Stomach (tissue), 8 donors: ENCODE measurements at regions not wholly inside any gene's neighbourhood (a gene's known extent, or its start where the extent isn't known, plus 50 kb on each side); places are given as distances from the start of the nearest gene placed in this dataset.

Experiments
- DNase-seq, 2 donors: peaks; one replicate each; pipeline versions ENCODE4 v3.0.0 to v3.0.0-alpha.2; 2013 to 2019
- H3K27ac ChIP-seq, 5 donors: fragments of 200-600 bp in 4 of 5; sonication (generic) in 4 of 5; one replicate each; pipeline ENCODE4 v1.5.1; 2013 to 2019; ENCODE audit warnings: mild to moderate bottlenecking in 1 of 5, moderate library complexity in 1 of 5
- H3K27me3 ChIP-seq, 3 donors: fragments of 200-600 bp; sonication (generic); one replicate each; pipeline ENCODE4 v1.5.1; 2017 to 2019; ENCODE audit warnings: mixed run types in 1 of 3
- H3K36me3 ChIP-seq, 4 donors: fragments of 200-600 bp; sonication (generic); 1 replicate in 3 of 4; 2 replicates in 1 of 4; pipeline ENCODE4 v1.5.1; 2016 to 2019
- H3K4me1 ChIP-seq, 4 donors: fragments of 200-600 bp; sonication (generic); one replicate each; pipeline ENCODE4 v1.5.1; 2016 to 2019
- H3K4me3 ChIP-seq, 4 donors: fragments of 200-600 bp; sonication (generic) in 3 of 4; one replicate each; pipeline ENCODE4 v1.5.1; 2016 to 2019; ENCODE audit warnings: mild to moderate bottlenecking in 1 of 4
- H3K9me3 ChIP-seq, 4 donors: fragments of 200-600 bp; sonication (generic); one replicate each; pipeline ENCODE4 v1.5.1; 2016 to 2019
- CTCF ChIP-seq, 7 experiments: fragments of 450-650 bp in 4 of 7; fragments of 200-600 bp in 3 of 7; sonication (generic) in 3 of 7; IDR thresholded peaks; one replicate each; pipeline ENCODE4 v1.5.1; 2016 to 2019; ENCODE audit warnings: antibody characterized with exemption in 7 of 7, control low read depth in 2 of 7, mild to moderate bottlenecking in 1 of 7
- EP300 ChIP-seq: sonication (generic); formaldehyde crosslinking; IDR thresholded peaks from one replicate; pipeline ENCODE4 v1.6.1; 2017; ENCODE audit warnings: antibody characterized with exemption
- POLR2A ChIP-seq, 4 donors: fragments of 450-650 bp; IDR thresholded peaks; one replicate each; pipeline ENCODE4 v1.6.1; 2016; ENCODE audit warnings: antibody characterized with exemption in 4 of 4, control low read depth in 2 of 4, mild to moderate bottlenecking in 1 of 4, moderate library complexity in 1 of 4
- POLR2AphosphoS5 ChIP-seq, 3 donors: sonication (generic); formaldehyde crosslinking; IDR thresholded peaks; one replicate each; pipeline ENCODE4 v1.6.1; 2016; ENCODE audit warnings: antibody characterized with exemption in 3 of 3
- WGBS, 5 donors: extraction: QIAGEN DNeasy Blood & Tissue Kit in 3 of 5; methylation state at CpG; one replicate each; pipeline versions ENCODE4 v1.1.5 to v1.1.7; 2013 to 2018; 5-methylcytosine and 5-hydroxymethylcytosine counted together
- intact Hi-C: fragments of 100-400 bp; cut with DNase I; formaldehyde crosslinking; loops from one replicate; pipeline ENCODE4 v1.15.1; 2023; ENCODE audit warnings: low total_unique reads
- donor health status: healthy with polysubstance abuse.
- donor health status: Bipolar disorder and iron deficiency.
- donor health status: healthy.

- TF ChIP-seq POLR2AphosphoS5 (IDR thresholded peaks at IDR 0.05) (peak in 2 of 3 donors; percentile 48 to 69), EP300 (no peak), POLR2A (IDR thresholded peaks at IDR 0.05) (no peak), CTCF (IDR thresholded peaks at IDR 0.05) (no peak)
- Histone ChIP-seq H3K27me3 (no peaks in the 10 kb centered on the region), H3K4me1 (peaks cover 0 to 41% (median 2%) of the 10 kb centered on the region in 4 donors), H3K9me3 (no peaks in the 10 kb centered on the region), H3K36me3 (no peaks in the 10 kb centered on the region), H3K4me3 (no peak overlapping the region), H3K27ac (peak overlapping the region in 4 of 5 donors; percentile 36 to 78 (median 64))
- intact Hi-C loops = no loop called here
- WGBS, 5 donors = 48 to 84% (median 67%) methylated on average over 6 of the region's 6 CpGs
- DNase-seq = peak in 1 of 2 donors; percentile 45
Observed at GRCh38 chr2:66853585-66853984, 418.7 kb downstream of the MEIS1 start.

GRCh38 chr2:66854298-66854697 is 419.4 kb downstream of the MEIS1 start:
- no peaks in the 10 kb centered on the region for H3K27me3 ChIP-seq
- TF ChIP-seq CTCF (IDR thresholded peaks at IDR 0.05) (no peak), POLR2A (IDR thresholded peaks at IDR 0.05) (no peak), EP300 (no peak), POLR2AphosphoS5 (IDR thresholded peaks at IDR 0.05) (no peak)
- intact Hi-C loops = no loop called here
- H3K36me3 ChIP-seq = no peaks in the 10 kb centered on the region
- H3K4me1 ChIP-seq = peaks cover 0 to 39% (median 2%) of the 10 kb centered on the region in 4 donors
- no peak overlapping the region for H3K4me3 ChIP-seq
- 42 to 73% (median 60%) methylated on average over 3 of the region's 3 CpGs for WGBS, 5 donors
- H3K9me3 ChIP-seq = no peaks in the 10 kb centered on the region
- DNase-seq = no peak
- peak overlapping the region in 4 of 5 donors; percentile 35 to 78 (median 64) for H3K27ac ChIP-seq

- intact Hi-C loops = no loop called here
- TF ChIP-seq EP300 (no peak), CTCF (IDR thresholded peaks at IDR 0.05) (no peak), POLR2A (IDR thresholded peaks at IDR 0.05) (no peak), POLR2AphosphoS5 (IDR thresholded peaks at IDR 0.05) (no peak)
- H3K36me3 ChIP-seq = no peaks in the 10 kb centered on the region
- no peaks in the 10 kb centered on the region for H3K27me3 ChIP-seq
- no peaks in the 10 kb centered on the region for H3K4me1 ChIP-seq
- no peaks in the 10 kb centered on the region for H3K9me3 ChIP-seq
- peak overlapping the region in 4 of 5 donors; percentile 9 to 71 (median 52) for H3K27ac ChIP-seq
- no peak overlapping the region for H3K4me3 ChIP-seq
- WGBS, 5 donors = 65 to 80% (median 71%) methylated on average over 6 of the region's 6 CpGs
- DNase-seq = peak in 1 of 2 donors; percentile 62
Observed at GRCh38 chr2:66862885-66863650, 428.1 kb downstream of the MEIS1 start.

GRCh38 chr2:66865161-66865560 is 430.2 kb downstream of the MEIS1 start:
- no peak overlapping the region for H3K27ac ChIP-seq
- no peak for TF ChIP-seq CTCF (IDR thresholded peaks at IDR 0.05)
- no peak for TF ChIP-seq POLR2AphosphoS5 (IDR thresholded peaks at IDR 0.05)
- no peak for TF ChIP-seq POLR2A (IDR thresholded peaks at IDR 0.05)
- intact Hi-C loops = no loop called here

More at GRCh38 chr2:66865161-66865560, 430.2 kb downstream of the MEIS1 start:
- Histone ChIP-seq H3K4me1 (no peaks in the 10 kb centered on the region), H3K4me3 (no peak overlapping the region), H3K9me3 (no peaks in the 10 kb centered on the region), H3K36me3 (no peaks in the 10 kb centered on the region), H3K27me3 (no peaks in the 10 kb centered on the region)
- no peak for DNase-seq
